ENCODE measurements at regions not wholly inside any gene's neighbourhood (a gene's known extent, or its start where the extent isn't known, plus 50 kb on each side); places are given as distances from the start of the nearest gene placed in this dataset.

GRCh38 chr12:124371970-124372555, 77.2 kb downstream of the RFLNA start:
- TF ChIP-seq CBFB (IDR thresholded peaks at IDR 0.05; ENCODE audit: low read depth) (no peak), SIN3A (IDR thresholded peaks at IDR 0.05; ENCODE audit: low read depth, low read length) (no peak), CTCF (IDR thresholded peaks at IDR 0.05 in 2 of 3, conservative IDR thresholded peaks at IDR 0.05 in 1 of 3; ENCODE audit: control insufficient read depth in 2 of 3, extremely low read depth in 1 of 3, insufficient read depth in 1 of 3, low read depth in 3 of 3, low read length in 3 of 3) (no peak), CREM (IDR thresholded peaks at IDR 0.05; ENCODE audit: low read depth) (no peak)

All from GM12878 (cell line).